ENCODE measurements at regions not wholly inside any gene's neighbourhood (a gene's known extent, or its start where the extent isn't known, plus 50 kb on each side); places are given as distances from the start of the nearest gene placed in this dataset.

- Mint-ChIP-seq H3K27ac (ENCODE audit: low read depth, unreplicated experiment) (no peak overlapping the region), H3K4me1 (ENCODE audit: insufficient read depth, unreplicated experiment) (no peaks in the 10 kb centered on the region), H3K27me3 (ENCODE audit: insufficient read depth, unreplicated experiment) (no peaks in the 10 kb centered on the region), H3K36me3 (ENCODE audit: insufficient read depth, unreplicated experiment) (no peaks in the 10 kb centered on the region), H3K9me3 (ENCODE audit: unreplicated experiment) (no peaks in the 10 kb centered on the region), H3K4me3 (ENCODE audit: unreplicated experiment) (no peak overlapping the region)
- no peak for DNase-seq (ENCODE audit: unreplicated experiment)
- TF ChIP-seq, protein P1, sequence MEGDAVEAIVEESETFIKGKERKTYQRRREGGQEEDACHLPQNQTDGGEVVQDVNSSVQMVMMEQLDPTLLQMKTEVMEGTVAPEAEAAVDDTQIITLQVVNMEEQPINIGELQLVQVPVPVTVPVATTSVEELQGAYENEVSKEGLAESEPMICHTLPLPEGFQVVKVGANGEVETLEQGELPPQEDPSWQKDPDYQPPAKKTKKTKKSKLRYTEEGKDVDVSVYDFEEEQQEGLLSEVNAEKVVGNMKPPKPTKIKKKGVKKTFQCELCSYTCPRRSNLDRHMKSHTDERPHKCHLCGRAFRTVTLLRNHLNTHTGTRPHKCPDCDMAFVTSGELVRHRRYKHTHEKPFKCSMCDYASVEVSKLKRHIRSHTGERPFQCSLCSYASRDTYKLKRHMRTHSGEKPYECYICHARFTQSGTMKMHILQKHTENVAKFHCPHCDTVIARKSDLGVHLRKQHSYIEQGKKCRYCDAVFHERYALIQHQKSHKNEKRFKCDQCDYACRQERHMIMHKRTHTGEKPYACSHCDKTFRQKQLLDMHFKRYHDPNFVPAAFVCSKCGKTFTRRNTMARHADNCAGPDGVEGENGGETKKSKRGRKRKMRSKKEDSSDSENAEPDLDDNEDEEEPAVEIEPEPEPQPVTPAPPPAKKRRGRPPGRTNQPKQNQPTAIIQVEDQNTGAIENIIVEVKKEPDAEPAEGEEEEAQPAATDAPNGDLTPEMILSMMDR (IDR thresholded peaks at IDR 0.05; ENCODE audit: unreplicated experiment): no peak
- ChIA-PET POLR2A (no interaction called here), CTCF (no interaction called here)
- intact Hi-C loops (cut with micrococcal nuclease): no loop called here
- BruUV-seq (replicated peaks): no TSS peak
These were observed 1334.0 kb upstream of the NRXN1 start for GRCh38 chr2:52365946-52366345.

GRCh38 chr2:52356556-52356955 lies 1324.6 kb upstream of the NRXN1 start:
- no peak overlapping the region for H3K4me3 Mint-ChIP-seq (ENCODE audit: unreplicated experiment)
- H3K4me1 Mint-ChIP-seq (ENCODE audit: insufficient read depth, unreplicated experiment): no peaks in the 10 kb centered on the region
- no TSS peak for BruUV-seq (replicated peaks)
- no peak for DNase-seq (ENCODE audit: unreplicated experiment)
- ChIA-PET CTCF (no interaction called here), POLR2A (no interaction called here)
- no peaks in the 10 kb centered on the region for H3K9me3 Mint-ChIP-seq (ENCODE audit: unreplicated experiment)
- no peaks in the 10 kb centered on the region for H3K27me3 Mint-ChIP-seq (ENCODE audit: insufficient read depth, unreplicated experiment)
- TF ChIP-seq, protein P1 (IDR thresholded peaks at IDR 0.05; ENCODE audit: unreplicated experiment): no peak
- no peak overlapping the region for H3K27ac Mint-ChIP-seq (ENCODE audit: low read depth, unreplicated experiment)
- intact Hi-C loops (cut with micrococcal nuclease): no loop called here
- H3K36me3 Mint-ChIP-seq (ENCODE audit: insufficient read depth, unreplicated experiment): no peaks in the 10 kb centered on the region

GRCh38 chr2:52347292-52347691 lies 1315.4 kb upstream of the NRXN1 start:
- TF ChIP-seq, protein P1 (IDR thresholded peaks at IDR 0.05; ENCODE audit: unreplicated experiment): no peak
- H3K4me3 Mint-ChIP-seq (ENCODE audit: unreplicated experiment): no peak overlapping the region
- no TSS peak for BruUV-seq (replicated peaks)
- no peaks in the 10 kb centered on the region for H3K27me3 Mint-ChIP-seq (ENCODE audit: insufficient read depth, unreplicated experiment)
- no peaks in the 10 kb centered on the region for H3K36me3 Mint-ChIP-seq (ENCODE audit: insufficient read depth, unreplicated experiment)
- CTCF ChIA-PET: no interaction called here
- intact Hi-C loops (cut with micrococcal nuclease): no loop called here
- H3K27ac Mint-ChIP-seq (ENCODE audit: low read depth, unreplicated experiment): no peak overlapping the region
- no peaks in the 10 kb centered on the region for H3K9me3 Mint-ChIP-seq (ENCODE audit: unreplicated experiment)
- H3K4me1 Mint-ChIP-seq (ENCODE audit: insufficient read depth, unreplicated experiment): no peaks in the 10 kb centered on the region
- POLR2A ChIA-PET: interaction anchor here (0.6 kb wide), 1 partner anchor 40 kb away, joined by 4 read pairs; no protein-coding TSS in a partner anchor
- DNase-seq (ENCODE audit: unreplicated experiment): no peak

DNA sequence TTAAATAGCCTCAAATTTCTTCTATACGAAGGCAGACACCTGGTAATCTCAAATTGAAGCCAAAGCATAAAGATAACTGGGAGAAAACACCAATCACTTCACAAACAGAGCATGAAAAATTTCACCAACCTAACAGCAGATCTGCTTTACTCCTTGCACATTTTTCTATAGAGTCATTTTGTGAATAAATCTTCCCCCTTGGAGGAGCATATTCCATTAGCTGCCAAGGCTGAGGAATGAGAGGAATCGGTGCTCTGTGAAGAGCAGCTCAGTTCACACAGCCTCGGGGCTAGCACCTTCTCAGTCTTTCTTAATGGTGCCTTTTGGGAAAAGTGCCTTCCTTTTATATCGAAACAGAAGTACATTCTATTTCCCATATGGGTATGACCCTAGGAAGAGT lies 1313.7 kb upstream of the NRXN1 start:
- DNase-seq (ENCODE audit: unreplicated experiment): no peak
- BruUV-seq (replicated peaks): no TSS peak
- intact Hi-C loops (cut with micrococcal nuclease): no loop called here
- ChIA-PET CTCF (no interaction called here), POLR2A (interaction anchor here (0.7 kb wide), 1 partner anchor 907 kb away, joined by 3 read pairs; no protein-coding TSS in a partner anchor)
- Mint-ChIP-seq H3K9me3 (ENCODE audit: unreplicated experiment) (no peaks in the 10 kb centered on the region), H3K36me3 (ENCODE audit: insufficient read depth, unreplicated experiment) (no peaks in the 10 kb centered on the region), H3K4me1 (ENCODE audit: insufficient read depth, unreplicated experiment) (peaks cover 5% of the 10 kb centered on the region), H3K27me3 (ENCODE audit: insufficient read depth, unreplicated experiment) (no peaks in the 10 kb centered on the region), H3K4me3 (ENCODE audit: unreplicated experiment) (no peak overlapping the region), H3K27ac (ENCODE audit: low read depth, unreplicated experiment) (no peak overlapping the region)
- TF ChIP-seq, protein P1 (IDR thresholded peaks at IDR 0.05; ENCODE audit: unreplicated experiment): no peak
